D721Med (cell line): ENCODE measurements at regions not wholly inside any gene's neighbourhood (a gene's known extent, or its start where the extent isn't known, plus 50 kb on each side); places are given as distances from the start of the nearest gene placed in this dataset.

Experiments
- DNase-seq: peaks from one replicate; pipeline ENCODE4 v3.0.0; 2011; ENCODE audit warnings: low spot score; ENCODE audit not compliant: insufficient read length
- FAIRE-seq: peaks from 2 replicates; lab custom pipeline; 2011; peaks lifted over from hg19 to GRCh38; lab: Jason Lieb, UNC
- TF ChIP-seq, protein P1 (sequence below): IDR thresholded peaks from 2 replicates; pipeline ENCODE4 v1.5.1; 2012; ENCODE audit warnings: mild to moderate bottlenecking, control low read depth; ENCODE audit not compliant: insufficient read depth; ENCODE audit errors: missing control alignments

DNA sequence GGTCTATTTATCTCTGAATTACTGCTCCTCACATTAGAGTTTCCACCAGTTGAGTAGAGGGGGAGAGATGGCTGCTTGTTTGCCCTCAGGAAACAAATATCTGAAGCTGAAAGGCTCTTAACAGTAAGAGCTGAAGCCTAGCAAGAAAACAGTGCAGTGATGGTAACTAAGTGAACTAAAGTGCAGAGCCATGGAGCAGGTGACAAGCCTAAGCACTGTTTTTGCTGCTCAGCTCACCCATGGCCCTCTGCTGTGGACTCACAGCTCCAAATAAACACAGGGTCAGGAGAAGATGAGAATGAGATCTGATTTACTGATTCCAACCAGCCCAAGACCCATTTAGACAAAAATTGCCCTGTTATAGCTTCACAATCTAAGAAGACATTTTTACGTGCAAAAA lies 118.4 kb downstream of the ETAA1 start:
- DNase-seq, result no peak
- TF ChIP-seq, protein P1, sequence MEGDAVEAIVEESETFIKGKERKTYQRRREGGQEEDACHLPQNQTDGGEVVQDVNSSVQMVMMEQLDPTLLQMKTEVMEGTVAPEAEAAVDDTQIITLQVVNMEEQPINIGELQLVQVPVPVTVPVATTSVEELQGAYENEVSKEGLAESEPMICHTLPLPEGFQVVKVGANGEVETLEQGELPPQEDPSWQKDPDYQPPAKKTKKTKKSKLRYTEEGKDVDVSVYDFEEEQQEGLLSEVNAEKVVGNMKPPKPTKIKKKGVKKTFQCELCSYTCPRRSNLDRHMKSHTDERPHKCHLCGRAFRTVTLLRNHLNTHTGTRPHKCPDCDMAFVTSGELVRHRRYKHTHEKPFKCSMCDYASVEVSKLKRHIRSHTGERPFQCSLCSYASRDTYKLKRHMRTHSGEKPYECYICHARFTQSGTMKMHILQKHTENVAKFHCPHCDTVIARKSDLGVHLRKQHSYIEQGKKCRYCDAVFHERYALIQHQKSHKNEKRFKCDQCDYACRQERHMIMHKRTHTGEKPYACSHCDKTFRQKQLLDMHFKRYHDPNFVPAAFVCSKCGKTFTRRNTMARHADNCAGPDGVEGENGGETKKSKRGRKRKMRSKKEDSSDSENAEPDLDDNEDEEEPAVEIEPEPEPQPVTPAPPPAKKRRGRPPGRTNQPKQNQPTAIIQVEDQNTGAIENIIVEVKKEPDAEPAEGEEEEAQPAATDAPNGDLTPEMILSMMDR, result no peak
- no peak for FAIRE-seq

DNA sequence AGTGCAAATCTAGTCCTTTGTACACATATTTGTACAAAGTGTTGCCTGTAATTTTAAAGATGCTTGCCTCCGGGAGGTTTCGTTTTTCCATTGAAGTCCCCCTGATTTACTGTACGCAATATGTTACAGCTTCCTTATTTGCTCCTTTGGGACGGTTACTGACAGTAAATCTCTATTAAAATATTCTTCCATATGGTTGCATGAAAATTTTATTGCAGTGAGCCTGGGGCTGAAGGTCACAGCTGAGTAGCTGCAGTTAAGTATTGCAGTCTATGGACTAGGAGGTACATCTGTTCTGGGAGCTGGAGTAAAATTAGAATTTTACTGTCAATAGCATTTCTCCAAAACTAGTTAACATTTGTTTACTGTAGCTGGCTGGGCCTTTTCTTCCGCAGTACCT lies 119.2 kb downstream of the ETAA1 start:
- TF ChIP-seq, protein P1, result no peak
- DNase-seq, result no peak
- no peak for FAIRE-seq

DNA sequence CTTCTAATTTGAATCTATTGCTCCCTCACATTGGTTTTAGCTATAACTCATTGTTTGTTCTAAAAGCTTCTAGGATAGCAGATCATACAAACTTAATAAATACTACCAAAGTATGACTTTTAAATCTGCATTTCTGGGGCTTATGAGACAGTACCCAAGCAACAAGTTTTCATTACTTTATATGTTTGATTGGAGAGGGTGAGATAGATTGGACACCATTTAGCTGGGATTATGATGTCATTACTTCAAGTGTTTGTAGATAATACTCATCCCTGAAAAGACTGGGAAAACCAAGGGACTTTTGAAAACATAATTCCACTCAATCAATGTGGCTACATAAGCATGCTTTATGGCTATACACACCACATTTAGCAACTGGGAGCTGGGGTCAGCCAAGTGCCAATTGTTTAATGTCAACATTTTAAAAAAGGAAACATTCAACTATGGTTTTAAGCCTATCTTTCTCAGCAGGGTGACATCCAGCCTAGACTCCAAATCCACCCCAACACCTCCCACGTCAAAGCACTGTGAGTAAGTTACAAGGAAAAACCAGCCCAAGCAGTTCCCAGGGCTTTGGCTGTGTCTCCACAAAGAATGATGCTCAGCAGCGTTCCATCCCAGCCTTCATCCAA lies 119.9 kb downstream of the ETAA1 start:
- TF ChIP-seq, protein P1, result no peak
- no peak for FAIRE-seq
- DNase-seq, result no peak

DNA sequence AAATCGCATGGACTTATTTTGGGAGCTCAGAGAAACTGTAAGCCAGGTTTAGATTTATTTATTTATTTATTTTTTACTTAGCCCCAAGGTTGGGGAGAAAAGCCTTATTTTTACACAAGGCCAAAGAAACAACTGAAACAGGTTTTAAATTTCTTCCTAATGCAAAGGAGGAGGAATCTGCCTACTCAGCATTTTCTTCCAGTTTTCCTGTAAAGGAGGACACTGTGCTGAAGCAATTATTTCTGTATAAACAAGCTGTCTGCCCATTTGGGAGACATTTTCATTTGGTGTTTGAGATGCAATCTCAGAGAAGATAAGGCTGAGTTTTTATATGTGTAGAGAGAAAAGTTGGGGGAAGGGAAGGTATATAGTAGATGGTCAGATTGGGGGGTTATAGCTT lies 125.0 kb downstream of the ETAA1 start:
- FAIRE-seq (no peak), DNase-seq (no peak)
- TF ChIP-seq, protein P1, result no peak

DNA sequence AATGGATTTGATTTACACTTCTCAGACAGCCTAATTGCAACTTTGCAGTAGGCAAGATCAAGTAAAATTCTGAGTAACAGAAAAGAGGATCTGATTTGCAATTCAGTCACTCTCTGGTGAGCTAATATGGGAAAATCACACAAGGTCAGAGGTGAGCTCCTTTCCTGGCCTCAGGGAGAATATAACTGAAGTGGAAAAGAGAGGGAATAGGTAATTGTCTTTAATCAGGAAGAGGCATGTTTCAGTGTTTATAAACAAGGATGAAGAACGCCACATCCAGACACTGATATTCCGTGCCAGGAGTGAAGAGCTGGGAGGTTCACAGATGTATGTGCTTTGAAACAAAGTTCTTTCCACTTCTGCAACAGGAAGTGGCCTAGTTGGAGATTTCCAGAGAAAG lies 127.1 kb downstream of the ETAA1 start:
- DNase-seq (no peak), FAIRE-seq (no peak)
- TF ChIP-seq, protein P1, result no peak

DNA sequence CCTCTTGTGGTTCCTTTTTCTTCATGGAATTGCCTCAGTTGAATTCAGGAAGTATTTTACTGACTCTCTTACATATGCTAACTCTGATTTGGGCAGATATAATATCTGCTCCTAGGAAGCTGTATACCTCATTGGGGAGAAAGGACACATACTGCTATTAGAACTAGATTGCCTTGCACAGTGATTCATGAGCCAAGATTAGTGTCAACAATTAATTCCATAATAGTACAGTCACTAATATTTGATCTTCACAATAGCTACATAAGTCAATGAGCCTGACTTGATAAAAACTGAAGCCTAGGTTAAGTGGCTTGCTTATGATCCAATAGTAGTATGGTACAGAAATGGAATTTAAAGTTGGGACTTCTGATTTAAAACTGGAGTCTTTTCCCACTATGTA lies 127.6 kb downstream of the ETAA1 start:
- no peak for FAIRE-seq
- TF ChIP-seq, protein P1, result no peak
- no peak for DNase-seq

DNA sequence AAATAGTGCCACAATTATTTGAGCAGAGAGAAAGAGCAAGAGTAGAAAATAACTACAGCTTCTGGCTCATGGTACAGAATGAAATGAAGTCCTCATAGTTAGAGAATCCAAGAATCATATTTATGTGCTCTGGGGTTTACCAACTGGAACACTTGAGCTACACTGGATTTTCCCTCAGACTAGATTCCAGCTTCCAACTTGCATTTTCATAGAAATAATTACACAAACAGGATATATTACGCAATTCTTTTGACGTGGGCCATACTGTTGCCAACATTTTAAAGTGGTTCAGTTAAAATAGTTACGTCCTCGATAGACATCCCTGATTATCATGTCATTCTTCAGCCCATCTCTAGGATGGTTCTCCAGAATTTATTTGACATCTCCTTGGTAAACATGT lies 129.2 kb downstream of the ETAA1 start:
- no peak for FAIRE-seq
- DNase-seq, result no peak
- TF ChIP-seq, protein P1, result no peak
